Neuronal stem cell (in vitro differentiated cells): ENCODE measurements at regions not wholly inside any gene's neighbourhood (a gene's known extent, or its start where the extent isn't known, plus 50 kb on each side); places are given as distances from the start of the nearest gene placed in this dataset.

Source experiments
- DNase-seq: peaks from one replicate; pipeline ENCODE4 v3.0.0-alpha.2; 2013; ENCODE audit warnings: low spot score
- H2AFZ ChIP-seq: one replicate; pipeline ENCODE4 v1.6.1; 2013; ENCODE audit warnings: mild to moderate bottlenecking, low read length, inconsistent platforms
- H2AK5ac ChIP-seq: 2 replicates; pipeline ENCODE4 v1.6.1; 2013; ENCODE audit warnings: low read depth, mild to moderate bottlenecking, inconsistent platforms, low read length, moderate library complexity, mixed read lengths
- H2BK120ac ChIP-seq: 2 replicates; pipeline ENCODE4 v1.6.1; 2013; ENCODE audit warnings: low read depth, mild to moderate bottlenecking, inconsistent platforms, low read length, moderate library complexity, mixed read lengths
- H2BK12ac ChIP-seq: one replicate; pipeline ENCODE4 v1.6.1; 2013; ENCODE audit warnings: low read length, inconsistent platforms
- H2BK15ac ChIP-seq: 2 replicates; pipeline ENCODE4 v1.6.1; 2013; ENCODE audit warnings: mild to moderate bottlenecking, low read length, inconsistent platforms, mixed read lengths
- H2BK5ac ChIP-seq: one replicate; pipeline ENCODE4 v1.6.1; 2013; ENCODE audit warnings: inconsistent platforms, mild to moderate bottlenecking, low read length, moderate library complexity
- H3K14ac ChIP-seq: one replicate; pipeline ENCODE4 v1.6.1; 2013; ENCODE audit warnings: low read length, inconsistent platforms
- H3K18ac ChIP-seq: 2 replicates; pipeline ENCODE4 v1.6.1; 2013; ENCODE audit warnings: low read length, inconsistent platforms
- H3K23ac ChIP-seq: 2 replicates; pipeline ENCODE4 v1.6.1; 2013; ENCODE audit warnings: low read depth, mild to moderate bottlenecking, mixed read lengths, low read length, inconsistent platforms; ENCODE audit not compliant: poor library complexity
- H3K27ac ChIP-seq: replicated peaks from 3 replicates; pipeline ENCODE4 v1.5.1; 2013; ENCODE audit warnings: low read length, inconsistent platforms
- H3K27me3 ChIP-seq, 3 experiments: 2 replicates each; pipeline ENCODE4 v1.6.1; 2013; ENCODE audit warnings: low read length in 3 of 3, mild to moderate bottlenecking in 2 of 3, inconsistent platforms in 1 of 3, low read depth in 1 of 3, mixed read lengths in 1 of 3, moderate library complexity in 1 of 3; ENCODE audit not compliant: control insufficient read depth in 3 of 3, insufficient read depth in 3 of 3
- H3K36me3 ChIP-seq, 2 donors: replicated peaks in 1 of 2; 2 replicates each; pipeline ENCODE4 v1.6.1; 2013; ENCODE audit warnings: low read length in 2 of 2; ENCODE audit not compliant: control insufficient read depth in 2 of 2, insufficient read depth in 2 of 2
- H3K4ac ChIP-seq: 2 replicates; pipeline ENCODE4 v1.6.1; 2013; ENCODE audit warnings: inconsistent platforms, mild to moderate bottlenecking, low read length, moderate library complexity
- H3K4me1 ChIP-seq, 2 donors: 1 replicate in 1 of 2; 2 replicates in 1 of 2; pipeline ENCODE4 v1.6.1; 2013; ENCODE audit warnings: low read length in 2 of 2, low read depth in 1 of 2; ENCODE audit not compliant: control insufficient read depth in 2 of 2, insufficient read depth in 1 of 2
- H3K4me2 ChIP-seq: one replicate; pipeline ENCODE4 v1.6.1; 2013; ENCODE audit warnings: mild to moderate bottlenecking, low read length, inconsistent platforms; ENCODE audit not compliant: insufficient read depth, poor library complexity, severe bottlenecking
- H3K4me3 ChIP-seq, 2 donors: 2 replicates each; pipeline ENCODE4 v1.5.1; 2013; ENCODE audit warnings: low read length in 2 of 2, mild to moderate bottlenecking in 2 of 2, inconsistent platforms in 1 of 2, moderate library complexity in 1 of 2
- H3K79me1 ChIP-seq: one replicate; pipeline ENCODE4 v1.6.1; 2013; ENCODE audit warnings: low read depth, mild to moderate bottlenecking, inconsistent platforms, low read length, moderate library complexity
- H3K9ac ChIP-seq: one replicate; pipeline ENCODE4 v1.6.1; 2013; ENCODE audit warnings: mild to moderate bottlenecking, low read depth, low read length, inconsistent platforms; ENCODE audit not compliant: poor library complexity
- H3K9me3 ChIP-seq, 2 donors: replicated peaks in 1 of 2; 2 replicates each; pipeline versions ENCODE3 to v1.6.1; 2013; ENCODE audit warnings: low read length in 2 of 2, mild to moderate bottlenecking in 2 of 2, inconsistent platforms in 1 of 2, low read depth in 1 of 2, mixed read lengths in 1 of 2, moderate library complexity in 1 of 2; ENCODE audit not compliant: control insufficient read depth in 2 of 2, insufficient read depth in 1 of 2
- H4K8ac ChIP-seq: one replicate; pipeline ENCODE4 v1.6.1; 2013; ENCODE audit warnings: low read depth, mild to moderate bottlenecking, inconsistent platforms, low read length, moderate library complexity
- H4K91ac ChIP-seq: one replicate; pipeline ENCODE4 v1.6.1; 2013; ENCODE audit warnings: low read length, low read depth, mild to moderate bottlenecking, inconsistent platforms; ENCODE audit not compliant: poor library complexity
- WGBS, 2 donors: extraction: QIAGEN DNeasy Blood & Tissue Kit; methylation state at CpG; one replicate each; pipeline ENCODE4 v1.1.7; 2013; ENCODE audit warnings: missing lambda C conversion rate in 2 of 2, mixed read lengths in 1 of 2; ENCODE audit not compliant: insufficient read length in 2 of 2, insufficient replicate concordance in 1 of 2; ENCODE audit errors: extremely low coverage in 2 of 2; 5-methylcytosine and 5-hydroxymethylcytosine counted together

DNA sequence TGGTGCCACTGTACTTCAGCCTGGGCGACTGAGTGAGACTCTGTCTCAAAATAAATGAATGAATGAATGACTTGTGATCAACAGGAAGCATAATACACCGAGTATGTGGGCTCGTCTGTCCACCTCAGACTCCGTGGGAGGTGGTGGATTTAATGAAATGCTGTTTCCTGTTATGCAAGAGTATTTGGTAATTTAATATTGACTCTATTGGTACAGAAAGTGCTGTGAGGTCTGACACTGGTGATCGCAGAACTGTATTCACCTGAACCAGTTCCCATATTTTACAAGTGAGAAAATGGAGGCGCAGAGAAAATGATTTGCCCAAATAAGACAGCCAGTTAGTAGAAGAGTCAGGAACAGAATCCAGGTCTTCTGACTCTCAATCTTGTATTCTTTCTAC, 423.3 kb downstream of the RAPGEF2 start:
- no peak overlapping the region for H2BK5ac ChIP-seq
- no peak overlapping the region for H2BK15ac ChIP-seq
- no peak overlapping the region for H2AK5ac ChIP-seq
- no peak overlapping the region for H4K91ac ChIP-seq
- no peaks in the 10 kb centered on the region for H3K79me1 ChIP-seq
- no peaks in the 10 kb centered on the region for H3K4me1 ChIP-seq
- no peak overlapping the region for H3K4ac ChIP-seq
- H3K36me3 ChIP-seq: no peaks in the 10 kb centered on the region
- WGBS, 2 donors: no CpG with 5 or more reads among the region's 6 CpGs
- H2AFZ ChIP-seq: no peak overlapping the region
- H2BK120ac ChIP-seq: no peak overlapping the region
- no peak overlapping the region for H3K4me2 ChIP-seq
- H3K27me3 ChIP-seq: no peaks in the 10 kb centered on the region
- H3K14ac ChIP-seq: no peak overlapping the region
- H3K23ac ChIP-seq: no peak overlapping the region
- no peak overlapping the region for H4K8ac ChIP-seq
- no peak overlapping the region for H3K18ac ChIP-seq
- H3K9me3 ChIP-seq: no peaks in the 10 kb centered on the region
- H2BK12ac ChIP-seq: no peak overlapping the region
- DNase-seq: no peak
- H3K4me3 ChIP-seq: no peak overlapping the region
- H3K9ac ChIP-seq: no peak overlapping the region
- H3K27ac ChIP-seq: no peak overlapping the region

DNA sequence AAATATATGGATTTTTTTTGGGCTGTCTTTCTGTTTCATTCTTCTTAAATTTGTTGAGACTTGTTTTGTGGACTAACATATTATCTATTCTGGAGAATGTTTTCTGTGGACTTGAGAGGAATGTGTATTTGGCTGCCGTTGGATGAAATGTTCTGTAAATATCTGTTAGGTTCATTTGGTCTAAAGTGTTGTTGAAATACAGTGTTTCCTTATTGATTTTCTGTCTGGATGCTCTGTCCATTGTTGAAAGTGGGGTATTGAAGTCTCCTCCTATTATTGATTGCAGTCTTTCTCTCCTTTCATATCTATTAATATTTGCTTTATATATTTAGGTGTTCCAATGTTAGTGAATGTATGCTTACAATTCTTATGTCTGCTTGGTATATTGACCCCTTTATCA, 431.8 kb downstream of the RAPGEF2 start:
- Histone ChIP-seq H4K8ac (no peak overlapping the region), H2AFZ (no peak overlapping the region), H3K23ac (no peak overlapping the region)

DNA sequence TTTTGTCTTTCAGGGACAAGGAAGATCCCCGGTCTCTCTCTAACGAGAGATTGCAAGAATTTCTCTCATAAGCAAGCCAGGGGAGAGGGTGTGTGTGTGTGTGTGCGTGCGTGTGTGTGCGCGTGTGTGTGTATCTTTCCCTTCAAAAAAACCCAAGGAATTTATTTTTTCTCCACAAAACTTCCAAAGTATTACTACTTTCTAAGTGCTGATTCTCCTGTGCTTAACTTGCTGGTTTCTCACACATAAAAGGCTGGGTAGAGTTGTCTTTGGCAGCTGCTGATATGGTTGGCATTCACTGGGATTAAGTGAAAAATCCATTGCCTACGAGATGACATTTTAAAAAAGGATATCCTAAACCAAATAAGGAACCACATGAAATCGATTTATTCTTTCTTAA, 435.7 kb downstream of the RAPGEF2 start:
- Histone ChIP-seq H2AFZ (no peak overlapping the region), H2BK12ac (no peak overlapping the region), H2BK15ac (no peak overlapping the region), H3K4me3 (no peak overlapping the region), H3K36me3 (no peaks in the 10 kb centered on the region), H3K27ac (no peak overlapping the region), H2BK5ac (no peak overlapping the region), H4K91ac (no peak overlapping the region), H3K14ac (no peak overlapping the region), H3K23ac (no peak overlapping the region), H3K79me1 (no peaks in the 10 kb centered on the region), H3K4me2 (no peak overlapping the region), H2BK120ac (no peak overlapping the region), H2AK5ac (no peak overlapping the region), H4K8ac (no peak overlapping the region), H3K9me3 (peaks cover 0 to 5% of the 10 kb centered on the region in 2 donors), H3K4me1 (peaks cover 0 to 7% of the 10 kb centered on the region in 2 donors), H3K4ac (no peak overlapping the region), H3K9ac (no peak overlapping the region), H3K27me3 (no peaks in the 10 kb centered on the region), H3K18ac (no peak overlapping the region)
- no peak for DNase-seq
- no CpG with 5 or more reads among the region's 8 CpGs for WGBS, 2 donors

More for the DNA sequence above, 431.8 kb downstream of the RAPGEF2 start:
- Histone ChIP-seq H3K27ac (no peak overlapping the region), H2BK12ac (no peak overlapping the region), H2BK5ac (no peak overlapping the region), H2BK120ac (no peak overlapping the region), H2BK15ac (no peak overlapping the region), H3K18ac (no peak overlapping the region), H3K27me3 (no peaks in the 10 kb centered on the region), H3K9ac (no peak overlapping the region), H3K4me2 (no peak overlapping the region), H3K4me3 (no peak overlapping the region), H4K91ac (no peak overlapping the region), H3K9me3 (peaks cover 0 to 5% of the 10 kb centered on the region in 2 donors), H3K14ac (no peak overlapping the region), H3K79me1 (no peaks in the 10 kb centered on the region), H3K4ac (no peak overlapping the region), H3K4me1 (peaks cover 0 to 1% of the 10 kb centered on the region in 2 donors), H3K36me3 (no peaks in the 10 kb centered on the region), H2AK5ac (no peak overlapping the region)
- no CpG with 5 or more reads among the region's 1 CpG for WGBS, 2 donors
- no peak for DNase-seq

DNA sequence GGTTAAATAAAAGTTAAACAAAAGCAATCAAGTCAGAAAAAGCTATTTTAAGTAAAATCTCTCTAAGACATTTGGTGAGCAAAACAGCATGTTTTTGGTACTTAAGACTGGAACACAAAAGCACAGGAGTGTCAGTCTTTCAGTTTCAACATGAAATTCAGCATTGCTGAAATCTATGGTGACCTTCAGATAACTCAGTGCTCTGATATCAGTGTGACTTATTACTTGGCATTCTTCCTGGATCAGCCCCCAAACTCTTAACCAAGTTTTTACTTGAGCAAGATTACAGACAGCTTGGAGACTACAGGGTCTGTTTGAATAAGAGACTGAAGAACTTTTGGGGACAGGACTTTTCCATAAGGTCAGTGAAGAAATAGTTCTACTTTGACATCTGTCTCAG, 437.2 kb downstream of the RAPGEF2 start:
- Histone ChIP-seq H3K4me3 (no peak overlapping the region), H2AFZ (no peak overlapping the region), H3K27ac (no peak overlapping the region), H4K8ac (no peak overlapping the region), H2AK5ac (no peak overlapping the region), H3K23ac (no peak overlapping the region), H3K18ac (no peak overlapping the region), H3K14ac (no peak overlapping the region), H2BK5ac (no peak overlapping the region), H3K36me3 (no peaks in the 10 kb centered on the region), H4K91ac (no peak overlapping the region), H3K27me3 (no peaks in the 10 kb centered on the region), H3K9me3 (peaks cover 0 to 5% of the 10 kb centered on the region in 2 donors), H2BK12ac (no peak overlapping the region), H3K4me2 (no peak overlapping the region), H2BK15ac (no peak overlapping the region), H3K4ac (no peak overlapping the region), H3K79me1 (no peaks in the 10 kb centered on the region), H3K9ac (no peak overlapping the region), H2BK120ac (no peak overlapping the region), H3K4me1 (peaks cover 0 to 7% of the 10 kb centered on the region in 2 donors)
- no peak for DNase-seq
